Astrocyte of the spinal cord (primary cell): ENCODE measurements at regions not wholly inside any gene's neighbourhood (a gene's known extent, or its start where the extent isn't known, plus 50 kb on each side); places are given as distances from the start of the nearest gene placed in this dataset.

Experiments used
- DNase-seq: peaks from one replicate; pipeline ENCODE4 v3.0.0; 2011; ENCODE audit warnings: low read depth, low spot score
- H3K4me3 ChIP-seq: 2 replicates; pipeline ENCODE4 v1.5.1; 2011; ENCODE audit warnings: low read depth, mild to moderate bottlenecking, low read length, moderate library complexity
- CTCF ChIP-seq: IDR thresholded peaks from 2 replicates; pipeline ENCODE4 v1.5.1; 2012; ENCODE audit warnings: low read depth, mild to moderate bottlenecking, low read length, inconsistent platforms
- in situ Hi-C: cut with HindIII; loops from 2 replicates; pipeline ENCODE4 v1.10.0; 2017; ENCODE audit warnings: low sequenced_read_pairs

GRCh38 chrX:140362861-140363260 is 142.0 kb downstream of the SOX3 start:
- TF ChIP-seq CTCF: no peak
- H3K4me3 ChIP-seq: no peak overlapping the region
- in situ Hi-C loops: no loop called here
- DNase-seq: no peak

GRCh38 chrX:140360924-140361323 is 143.9 kb downstream of the SOX3 start:
- DNase-seq: no peak
- TF ChIP-seq CTCF: no peak
- in situ Hi-C loops: no loop called here
- no peak overlapping the region for H3K4me3 ChIP-seq

- no peak for DNase-seq
- no peak overlapping the region for H3K4me3 ChIP-seq
- in situ Hi-C loops: no loop called here
- no peak for TF ChIP-seq CTCF
These were observed 144.6 kb downstream of the SOX3 start for GRCh38 chrX:140360284-140360683.

GRCh38 chrX:140355922-140356321 is 148.9 kb downstream of the SOX3 start:
- no peak for DNase-seq
- in situ Hi-C loops: no loop called here
- no peak for TF ChIP-seq CTCF
- H3K4me3 ChIP-seq: no peak overlapping the region

GRCh38 chrX:140355429-140355828 is 149.4 kb downstream of the SOX3 start:
- no peak for TF ChIP-seq CTCF
- H3K4me3 ChIP-seq: no peak overlapping the region
- in situ Hi-C loops: no loop called here
- DNase-seq: no peak

GRCh38 chrX:140354431-140355120 is 150.3 kb downstream of the SOX3 start:
- TF ChIP-seq CTCF: no peak
- in situ Hi-C loops: no loop called here
- no peak overlapping the region for H3K4me3 ChIP-seq
- DNase-seq: no peak
